Erythroblast (primary cell): ENCODE measurements at regions not wholly inside any gene's neighbourhood (a gene's known extent, or its start where the extent isn't known, plus 50 kb on each side); places are given as distances from the start of the nearest gene placed in this dataset.

Experiments used
- GATA1 ChIP-seq: IDR thresholded peaks from 2 replicates; pipeline ENCODE4 v1.6.1; 2011; ENCODE audit warnings: low read depth, mild to moderate bottlenecking, control low read depth, low read length, moderate library complexity
- POLR2A ChIP-seq: IDR thresholded peaks from 2 replicates; pipeline ENCODE4 v1.6.1; 2011; ENCODE audit warnings: mild to moderate bottlenecking, low read length

- TF ChIP-seq POLR2A: no peak
- TF ChIP-seq GATA1: no peak
Observed at GRCh38 chr4:158347556-158347955, 137.3 kb downstream of the TMEM144 start.
